H9 (cell line): ENCODE measurements at regions not wholly inside any gene's neighbourhood (a gene's known extent, or its start where the extent isn't known, plus 50 kb on each side); places are given as distances from the start of the nearest gene placed in this dataset.

Experiments
- DNase-seq: peaks from one replicate; pipeline ENCODE4 v3.0.0-alpha.2; 2017
- H2AFZ ChIP-seq: one replicate; pipeline ENCODE4 v1.6.1; 2013; ENCODE audit warnings: mild to moderate bottlenecking, low read length, control low read depth, moderate library complexity
- H2AK5ac ChIP-seq: 2 replicates; pipeline ENCODE4 v1.6.1; 2013; ENCODE audit warnings: low read length, control low read depth, mixed read lengths; ENCODE audit not compliant: insufficient read length
- H2BK120ac ChIP-seq: one replicate; pipeline ENCODE4 v1.6.1; 2013; ENCODE audit warnings: low read depth, mild to moderate bottlenecking, low read length, control low read depth, inconsistent platforms; ENCODE audit not compliant: poor library complexity, severe bottlenecking
- H2BK12ac ChIP-seq: 2 replicates; pipeline ENCODE4 v1.6.1; 2013; ENCODE audit warnings: low read length, control low read depth, mixed read lengths, low read depth; ENCODE audit not compliant: insufficient read length
- H2BK15ac ChIP-seq: 2 replicates; pipeline ENCODE4 v1.6.1; 2013; ENCODE audit warnings: low read depth, low read length, control low read depth
- H2BK20ac ChIP-seq: one replicate; pipeline ENCODE4 v1.6.1; 2013; ENCODE audit warnings: low read depth, mild to moderate bottlenecking, low read length, control low read depth, inconsistent platforms; ENCODE audit not compliant: poor library complexity, severe bottlenecking
- H2BK5ac ChIP-seq: 2 replicates; pipeline ENCODE4 v1.6.1; 2013; ENCODE audit warnings: low read length, control low read depth, mixed read lengths; ENCODE audit not compliant: insufficient read length
- H3K14ac ChIP-seq: 2 replicates; pipeline ENCODE4 v1.6.1; 2013; ENCODE audit warnings: low read length, control low read depth; ENCODE audit not compliant: insufficient read depth
- H3K18ac ChIP-seq: 2 replicates; pipeline ENCODE4 v1.6.1; 2013; ENCODE audit warnings: low read depth, mild to moderate bottlenecking, mixed read lengths, low read length, control low read depth; ENCODE audit not compliant: insufficient read length
- H3K23ac ChIP-seq: 2 replicates; pipeline ENCODE4 v1.6.1; 2013; ENCODE audit warnings: low read length, control low read depth, mixed read lengths, low read depth; ENCODE audit not compliant: insufficient read length
- H3K23me2 ChIP-seq: 2 replicates; pipeline ENCODE4 v1.6.1; 2013; ENCODE audit warnings: low read depth, mild to moderate bottlenecking, mixed read lengths, low read length, control low read depth; ENCODE audit not compliant: insufficient read length, poor library complexity, severe bottlenecking
- H3K27ac ChIP-seq: 2 replicates; pipeline ENCODE4 v1.5.1; 2013; ENCODE audit warnings: low read length, control low read depth, mixed read lengths, low read depth; ENCODE audit not compliant: insufficient read length
- H3K27me3 ChIP-seq: 2 replicates; pipeline ENCODE4 v1.6.1; 2013; ENCODE audit warnings: low read length, control low read depth, inconsistent platforms; ENCODE audit not compliant: insufficient read depth
- H3K4ac ChIP-seq: 2 replicates; pipeline ENCODE4 v1.6.1; 2013; ENCODE audit warnings: low read depth, mild to moderate bottlenecking, control low read depth, inconsistent platforms, low read length, moderate library complexity
- H3K4me1 ChIP-seq: 2 replicates; pipeline ENCODE4 v1.6.1; 2013; ENCODE audit warnings: low read length, control low read depth, inconsistent platforms; ENCODE audit not compliant: insufficient read depth
- H3K4me2 ChIP-seq: 2 replicates; pipeline ENCODE4 v1.6.1; 2013; ENCODE audit warnings: low read length, control low read depth, mixed read lengths; ENCODE audit not compliant: insufficient read length, insufficient read depth
- H3K56ac ChIP-seq: 2 replicates; pipeline ENCODE4 v1.6.1; 2013; ENCODE audit warnings: low read depth, mild to moderate bottlenecking, mixed read lengths, low read length, control low read depth; ENCODE audit not compliant: insufficient read length
- H3K79me1 ChIP-seq: 2 replicates; pipeline ENCODE4 v1.6.1; 2013; ENCODE audit warnings: low read depth, mild to moderate bottlenecking, moderate library complexity, low read length, control low read depth, inconsistent platforms; ENCODE audit not compliant: insufficient read depth, poor library complexity, severe bottlenecking
- H3K79me2 ChIP-seq: 2 replicates; pipeline ENCODE4 v1.6.1; 2013; ENCODE audit warnings: low read length, control low read depth, inconsistent platforms; ENCODE audit not compliant: insufficient read depth
- H3K9ac ChIP-seq: 2 replicates; pipeline ENCODE4 v1.6.1; 2013; ENCODE audit warnings: low read length, control low read depth, mixed read lengths; ENCODE audit not compliant: insufficient read length; ENCODE audit errors: extremely low read depth
- H3K9me3 ChIP-seq: one replicate; pipeline ENCODE4 v1.6.1; 2013; ENCODE audit warnings: low read depth, low read length, inconsistent platforms; ENCODE audit not compliant: control insufficient read depth
- H3T11ph ChIP-seq: one replicate; pipeline ENCODE4 v1.6.1; 2013; ENCODE audit warnings: mild to moderate bottlenecking, low read length, control low read depth, inconsistent platforms
- H4K20me1 ChIP-seq: one replicate; pipeline ENCODE4 v1.6.1; 2013; ENCODE audit not compliant: control insufficient read depth, insufficient read length, insufficient read depth
- H4K5ac ChIP-seq: 2 replicates; pipeline ENCODE4 v1.6.1; 2013; ENCODE audit warnings: low read depth, mild to moderate bottlenecking, mixed read lengths, low read length, control low read depth; ENCODE audit not compliant: insufficient read length
- H4K8ac ChIP-seq: replicated peaks from 2 replicates; pipeline ENCODE4 v1.6.1; 2013; ENCODE audit warnings: low read length, control low read depth, mixed read lengths, low read depth; ENCODE audit not compliant: insufficient read length
- H4K91ac ChIP-seq: 2 replicates; pipeline ENCODE4 v1.6.1; 2013; ENCODE audit warnings: low read depth, mild to moderate bottlenecking, moderate library complexity, mixed read lengths, low read length, control low read depth; ENCODE audit not compliant: insufficient read length
- H3K27ac Mint-ChIP-seq, 3 experiments: 2 replicates in 2 of 3; 3 replicates in 1 of 3; pipeline ENCODE4 v1.8.0; 2020 to 2021; ENCODE audit warnings: mixed read lengths in 3 of 3, mild to moderate bottlenecking in 1 of 3, moderate library complexity in 1 of 3
- H3K27me3 Mint-ChIP-seq: 2 replicates; pipeline ENCODE4 v1.8.0; 2021; ENCODE audit warnings: low read depth, mild to moderate bottlenecking, moderate library complexity, mixed read lengths
- H3K36me3 Mint-ChIP-seq, 3 experiments: 2 replicates in 2 of 3; 3 replicates in 1 of 3; pipeline ENCODE4 v1.8.0; 2020 to 2021; ENCODE audit warnings: low read depth in 3 of 3, mixed read lengths in 3 of 3; ENCODE audit not compliant: insufficient read depth in 1 of 3
- H3K4me1 Mint-ChIP-seq, 2 experiments: 2 replicates each; pipeline ENCODE4 v1.8.0; 2020; ENCODE audit warnings: mixed read lengths in 2 of 2
- H3K4me3 Mint-ChIP-seq, 2 experiments: 2 replicates in 1 of 2; 3 replicates in 1 of 2; pipeline ENCODE4 v1.8.0; 2020 to 2021; ENCODE audit warnings: mild to moderate bottlenecking in 2 of 2, mixed read lengths in 2 of 2, moderate library complexity in 1 of 2
- H3K9me3 Mint-ChIP-seq, 2 experiments: 2 replicates in 1 of 2; 3 replicates in 1 of 2; pipeline ENCODE4 v1.8.0; 2020; ENCODE audit warnings: mild to moderate bottlenecking in 2 of 2, mixed read lengths in 2 of 2, moderate library complexity in 1 of 2
- CTCF ChIP-seq: fragments of 200-600 bp; sonication (generic); conservative IDR thresholded peaks from 3 replicates; pipeline ENCODE4 v1.8.0; 2021; ENCODE audit warnings: antibody characterized with exemption, mild to moderate bottlenecking
- WGBS: extraction: QIAGEN DNeasy Blood & Tissue Kit; methylation state at CpG from one replicate; pipeline ENCODE4 v1.1.7; 2013; ENCODE audit warnings: missing lambda C conversion rate, low lambda C conversion rate, mixed read lengths; ENCODE audit not compliant: insufficient read length; ENCODE audit errors: extremely low coverage; 5-methylcytosine and 5-hydroxymethylcytosine counted together

- Mint-ChIP-seq H3K4me1 (no peaks in the 10 kb centered on the region), H3K27ac (no peak overlapping the region), H3K4me3 (no peak overlapping the region), H3K9me3 (peaks cover 0 to 2% of the 10 kb centered on the region in 2 experiments; a peak in 1 of 5 replicates), H3K27me3 (peaks cover 12% of the 10 kb centered on the region), H3K36me3 (no peaks in the 10 kb centered on the region)
- H3K14ac ChIP-seq: no peak overlapping the region
- no peaks in the 10 kb centered on the region for H3K9me3 ChIP-seq
- H4K20me1 ChIP-seq: no peaks in the 10 kb centered on the region
- H4K5ac ChIP-seq: no peak overlapping the region
- no peaks in the 10 kb centered on the region for H3K27me3 ChIP-seq
- no peak overlapping the region for H3T11ph ChIP-seq
- H3K56ac ChIP-seq: no peak overlapping the region
- no peaks in the 10 kb centered on the region for H3K79me1 ChIP-seq
- no peak overlapping the region for H3K23ac ChIP-seq
- H2AFZ ChIP-seq: no peak overlapping the region
- H2BK5ac ChIP-seq: no peak overlapping the region
- H3K4me1 ChIP-seq: no peaks in the 10 kb centered on the region
- no peak overlapping the region for H2AK5ac ChIP-seq
- no peak overlapping the region for H2BK20ac ChIP-seq
- no peak overlapping the region for H3K4me2 ChIP-seq
- H3K23me2 ChIP-seq: no peaks in the 10 kb centered on the region
- no peak overlapping the region for H4K91ac ChIP-seq
- H3K18ac ChIP-seq: no peak overlapping the region
- H2BK120ac ChIP-seq: no peak overlapping the region
- H2BK12ac ChIP-seq: no peak overlapping the region
- no CpG with 5 or more reads among the region's 1 CpG for WGBS
- no peak for TF ChIP-seq CTCF
- H2BK15ac ChIP-seq: no peak overlapping the region
- DNase-seq: no peak
- no peak overlapping the region for H3K9ac ChIP-seq
- H3K4ac ChIP-seq: no peak overlapping the region
- H4K8ac ChIP-seq: no peak overlapping the region
- H3K79me2 ChIP-seq: no peaks in the 10 kb centered on the region
- H3K27ac ChIP-seq: no peak overlapping the region
Measured at GRCh38 chr20:40933758-40934157, 94.9 kb upstream of the TOP1 start.
